KMS-11 (cell line): ENCODE measurements at regions not wholly inside any gene's neighbourhood (a gene's known extent, or its start where the extent isn't known, plus 50 kb on each side); places are given as distances from the start of the nearest gene placed in this dataset.

Experiments
- H2AFZ ChIP-seq: fragments of 200-600 bp; sonication (generic); 2 replicates; pipeline ENCODE4 v1.6.1; 2016; ENCODE audit warnings: antibody characterized with exemption, mixed run types, low read depth
- H3K27ac ChIP-seq: fragments of 200-600 bp; sonication (generic); 2 replicates; pipeline ENCODE4 v1.6.1; 2016; ENCODE audit warnings: mild to moderate bottlenecking, mixed run types
- H3K27me3 ChIP-seq: fragments of 200-600 bp; sonication (generic); 2 replicates; pipeline ENCODE4 v1.6.1; 2017; ENCODE audit warnings: mild to moderate bottlenecking, low read depth, mixed run types, moderate library complexity; ENCODE audit not compliant: insufficient read depth
- H3K36me3 ChIP-seq: fragments of 200-600 bp; sonication (generic); 2 replicates; pipeline ENCODE4 v1.6.1; 2017; ENCODE audit warnings: mild to moderate bottlenecking, mixed run types; ENCODE audit not compliant: insufficient read depth
- H3K4me1 ChIP-seq: fragments of 200-600 bp; sonication (generic); 2 replicates; pipeline ENCODE4 v1.6.1; 2016; ENCODE audit warnings: mild to moderate bottlenecking, low read depth, mixed run types; ENCODE audit not compliant: poor library complexity, severe bottlenecking
- H3K4me2 ChIP-seq: fragments of 200-600 bp; sonication (generic); 2 replicates; pipeline ENCODE4 v1.7.0; 2016; ENCODE audit warnings: mild to moderate bottlenecking, mixed run types
- H3K4me3 ChIP-seq: fragments of 200-600 bp; sonication (generic); IDR thresholded peaks from 2 replicates; pipeline ENCODE4 v1.6.1; 2017; ENCODE audit warnings: low read depth, low read length, mixed read lengths; ENCODE audit not compliant: insufficient read depth
- H3K79me2 ChIP-seq: fragments of 200-600 bp; sonication (generic); 2 replicates; pipeline ENCODE4 v1.6.1; 2016; ENCODE audit warnings: low read depth, mixed run types; ENCODE audit not compliant: insufficient read depth
- H3K9ac ChIP-seq: fragments of 200-600 bp; sonication (generic); 2 replicates; pipeline ENCODE4 v1.6.1; 2016; ENCODE audit warnings: mild to moderate bottlenecking, mixed run types
- H4K20me1 ChIP-seq: fragments of 200-600 bp; sonication (generic); 2 replicates; pipeline ENCODE4 v1.6.1; 2016; ENCODE audit warnings: mild to moderate bottlenecking, mixed run types; ENCODE audit not compliant: insufficient read depth
- CTCF ChIP-seq: fragments of 200-600 bp; sonication (generic); conservative IDR thresholded peaks from 2 replicates; pipeline ENCODE4 v1.6.1; 2017; ENCODE audit warnings: low read depth, mild to moderate bottlenecking, antibody characterized with exemption, low read length, moderate library complexity, mixed read lengths

GRCh38 chr2:147110962-147111361 is 733.9 kb upstream of the ACVR2A start:
- Histone ChIP-seq H3K27me3 (no peaks in the 10 kb centered on the region), H3K27ac (no peak overlapping the region), H3K4me1 (no peaks in the 10 kb centered on the region), H3K79me2 (no peaks in the 10 kb centered on the region), H3K4me3 (no peak overlapping the region), H3K9ac (no peak overlapping the region), H4K20me1 (no peaks in the 10 kb centered on the region), H2AFZ (no peak overlapping the region), H3K4me2 (no peak overlapping the region), H3K36me3 (no peaks in the 10 kb centered on the region)
- TF ChIP-seq CTCF: no peak

- TF ChIP-seq CTCF: no peak
Observed at GRCh38 chr2:147110317-147110716, 734.5 kb upstream of the ACVR2A start.

GRCh38 chr2:147109291-147109690 is 735.5 kb upstream of the ACVR2A start:
- Histone ChIP-seq H3K36me3 (no peaks in the 10 kb centered on the region), H3K9ac (no peak overlapping the region), H3K4me3 (no peak overlapping the region), H3K27ac (no peak overlapping the region), H4K20me1 (no peaks in the 10 kb centered on the region), H3K27me3 (no peaks in the 10 kb centered on the region), H3K4me1 (no peaks in the 10 kb centered on the region), H2AFZ (no peak overlapping the region), H3K4me2 (no peak overlapping the region), H3K79me2 (no peaks in the 10 kb centered on the region)
- no peak for TF ChIP-seq CTCF

More at GRCh38 chr2:147110317-147110716, 734.5 kb upstream of the ACVR2A start:
- Histone ChIP-seq H4K20me1 (no peaks in the 10 kb centered on the region), H3K27me3 (no peaks in the 10 kb centered on the region), H3K4me2 (no peak overlapping the region), H3K27ac (no peak overlapping the region), H3K79me2 (no peaks in the 10 kb centered on the region), H2AFZ (no peak overlapping the region), H3K4me1 (no peaks in the 10 kb centered on the region), H3K36me3 (no peaks in the 10 kb centered on the region), H3K4me3 (no peak overlapping the region), H3K9ac (no peak overlapping the region)

- Histone ChIP-seq H3K4me2 (no peak overlapping the region), H3K9ac (no peak overlapping the region), H3K4me3 (no peak overlapping the region), H3K4me1 (no peaks in the 10 kb centered on the region), H3K36me3 (no peaks in the 10 kb centered on the region), H2AFZ (no peak overlapping the region), H4K20me1 (no peaks in the 10 kb centered on the region), H3K79me2 (no peaks in the 10 kb centered on the region), H3K27ac (no peak overlapping the region), H3K27me3 (no peaks in the 10 kb centered on the region)
- no peak for TF ChIP-seq CTCF
Observed at GRCh38 chr2:147108548-147108947, 736.3 kb upstream of the ACVR2A start.
